ENCODE measurements at regions not wholly inside any gene's neighbourhood (a gene's known extent, or its start where the extent isn't known, plus 50 kb on each side); places are given as distances from the start of the nearest gene placed in this dataset.

GRCh38 chr10:121069061-121069850 lies 218.1 kb downstream of the WDR11 start:
- intact Hi-C loops (cut with DNase I): no loop called here
- TF ChIP-seq, protein P1, sequence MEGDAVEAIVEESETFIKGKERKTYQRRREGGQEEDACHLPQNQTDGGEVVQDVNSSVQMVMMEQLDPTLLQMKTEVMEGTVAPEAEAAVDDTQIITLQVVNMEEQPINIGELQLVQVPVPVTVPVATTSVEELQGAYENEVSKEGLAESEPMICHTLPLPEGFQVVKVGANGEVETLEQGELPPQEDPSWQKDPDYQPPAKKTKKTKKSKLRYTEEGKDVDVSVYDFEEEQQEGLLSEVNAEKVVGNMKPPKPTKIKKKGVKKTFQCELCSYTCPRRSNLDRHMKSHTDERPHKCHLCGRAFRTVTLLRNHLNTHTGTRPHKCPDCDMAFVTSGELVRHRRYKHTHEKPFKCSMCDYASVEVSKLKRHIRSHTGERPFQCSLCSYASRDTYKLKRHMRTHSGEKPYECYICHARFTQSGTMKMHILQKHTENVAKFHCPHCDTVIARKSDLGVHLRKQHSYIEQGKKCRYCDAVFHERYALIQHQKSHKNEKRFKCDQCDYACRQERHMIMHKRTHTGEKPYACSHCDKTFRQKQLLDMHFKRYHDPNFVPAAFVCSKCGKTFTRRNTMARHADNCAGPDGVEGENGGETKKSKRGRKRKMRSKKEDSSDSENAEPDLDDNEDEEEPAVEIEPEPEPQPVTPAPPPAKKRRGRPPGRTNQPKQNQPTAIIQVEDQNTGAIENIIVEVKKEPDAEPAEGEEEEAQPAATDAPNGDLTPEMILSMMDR (IDR thresholded peaks at IDR 0.05): no peak
- Histone ChIP-seq H3K27me3 (no peaks in the 10 kb centered on the region), H3K4me3 (no peak overlapping the region), H3K4me1 (no peaks in the 10 kb centered on the region), H3K9me3 (no peaks in the 10 kb centered on the region), H3K27ac (no peak overlapping the region), H3K36me3 (no peaks in the 10 kb centered on the region)
- peak; percentile 51 for ATAC-seq
- no peak for DNase-seq

DNA sequence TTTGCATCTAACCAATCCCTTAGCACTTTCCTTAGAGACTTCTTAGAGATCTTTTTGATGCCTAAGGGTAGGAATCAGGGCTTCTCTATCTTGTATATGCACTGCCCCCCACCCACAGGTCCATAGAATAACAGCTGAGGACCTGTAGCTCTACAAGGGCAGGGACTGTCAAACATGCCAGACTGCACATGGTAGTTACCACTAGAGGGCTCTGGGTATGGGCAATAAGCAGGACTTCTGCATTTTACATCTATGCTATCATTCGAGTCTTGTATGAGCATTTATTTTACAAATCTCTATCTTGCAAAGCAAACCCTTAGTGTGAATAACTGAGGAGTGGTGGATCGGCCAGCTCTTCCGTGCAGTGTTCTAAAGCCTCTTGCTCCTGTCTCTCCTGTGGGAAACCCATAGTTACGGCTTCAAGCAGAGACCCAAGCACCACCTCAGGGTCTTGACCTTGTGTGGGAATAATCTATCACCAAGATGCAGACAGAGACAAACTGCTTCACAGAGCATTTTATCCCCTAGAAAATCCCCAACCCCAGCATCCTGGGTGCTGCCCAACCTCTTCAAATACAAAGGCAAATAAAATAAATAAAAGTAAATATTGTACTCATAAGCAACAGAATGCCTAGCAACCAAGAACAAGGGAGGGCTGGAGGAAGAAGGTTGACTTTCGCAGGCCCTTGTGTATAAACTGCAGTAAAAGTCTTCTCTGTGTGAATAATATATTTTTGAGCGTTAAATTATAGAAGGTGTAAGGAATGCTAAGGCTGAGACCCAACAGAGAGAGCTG lies 219.3 kb downstream of the WDR11 start:
- Histone ChIP-seq H3K9me3 (no peaks in the 10 kb centered on the region), H3K27ac (peak overlapping the region; percentile 58), H3K36me3 (no peaks in the 10 kb centered on the region), H3K4me1 (no peaks in the 10 kb centered on the region), H3K27me3 (no peaks in the 10 kb centered on the region), H3K4me3 (no peak overlapping the region)
- DNase-seq (no peak), ATAC-seq (peak; percentile 84)
- intact Hi-C loops (cut with DNase I): no loop called here
- TF ChIP-seq, protein P1 (IDR thresholded peaks at IDR 0.05): peak; percentile 51

DNA sequence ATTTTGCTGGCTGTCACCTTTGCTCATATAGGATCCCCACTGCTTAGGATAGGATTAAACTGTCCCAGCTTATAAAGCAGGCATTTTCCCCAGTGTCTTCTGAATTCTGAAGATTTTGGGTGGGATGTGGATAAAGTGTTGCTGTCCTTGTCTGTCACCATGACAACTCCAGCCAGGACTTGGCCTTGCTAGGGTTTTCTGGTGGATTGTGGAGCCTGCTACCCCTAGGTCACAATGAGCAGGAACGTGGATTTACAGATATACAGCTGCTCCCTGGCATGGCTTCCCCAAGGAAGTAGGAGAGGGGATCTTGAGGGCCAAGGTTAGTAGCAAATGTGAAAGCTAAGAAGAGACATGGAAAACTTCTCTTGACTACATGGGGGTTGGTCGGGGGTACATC lies 220.7 kb downstream of the WDR11 start:
- DNase-seq (no peak), ATAC-seq (no peak)
- Histone ChIP-seq H3K4me3 (no peak overlapping the region), H3K27ac (no peak overlapping the region), H3K9me3 (no peaks in the 10 kb centered on the region), H3K4me1 (peaks cover 8% of the 10 kb centered on the region), H3K27me3 (no peaks in the 10 kb centered on the region), H3K36me3 (no peaks in the 10 kb centered on the region)
- TF ChIP-seq, protein P1 (IDR thresholded peaks at IDR 0.05): no peak
- intact Hi-C loops (cut with DNase I): no loop called here

DNA sequence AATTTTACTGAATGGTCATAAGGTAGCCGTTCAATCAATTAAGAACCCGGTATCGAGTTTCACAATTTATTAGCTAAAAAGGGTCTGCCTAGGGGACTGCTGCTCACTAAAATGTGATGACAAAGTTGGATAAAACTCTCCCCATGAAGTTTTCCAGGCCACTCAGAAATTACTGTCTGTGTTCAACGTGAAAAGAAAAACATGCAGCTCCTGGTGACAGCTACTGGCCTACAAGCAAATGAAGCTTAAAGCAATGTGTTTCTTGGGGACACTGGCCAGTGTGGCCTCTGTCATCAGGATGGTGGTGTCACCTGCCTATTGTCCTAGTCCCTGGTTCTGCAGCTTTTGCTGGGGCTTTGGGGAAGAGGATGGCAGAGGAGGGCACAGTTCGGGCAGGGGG lies 222.6 kb downstream of the WDR11 start:
- H3K27ac ChIP-seq: no peak overlapping the region
- DNase-seq (no peak), ATAC-seq (no peak)
- TF ChIP-seq, protein P1 (IDR thresholded peaks at IDR 0.05): no peak
- H3K4me3 ChIP-seq: no peak overlapping the region
- no peaks in the 10 kb centered on the region for H3K27me3 ChIP-seq
- no peaks in the 10 kb centered on the region for H3K9me3 ChIP-seq
- peaks cover 17% of the 10 kb centered on the region for H3K4me1 ChIP-seq
- no peaks in the 10 kb centered on the region for H3K36me3 ChIP-seq
- intact Hi-C loops (cut with DNase I): no loop called here

- no peaks in the 10 kb centered on the region for H3K27me3 ChIP-seq
- TF ChIP-seq, protein P1 (IDR thresholded peaks at IDR 0.05): no peak
- no peak overlapping the region for H3K4me3 ChIP-seq
- peak overlapping the region; percentile 66 for H3K27ac ChIP-seq
- ATAC-seq: peak; percentile 78
- peak; percentile 70 for DNase-seq
- H3K36me3 ChIP-seq: no peaks in the 10 kb centered on the region
- no peaks in the 10 kb centered on the region for H3K9me3 ChIP-seq
- intact Hi-C loops (cut with DNase I): no loop called here
- peaks cover 22% of the 10 kb centered on the region for H3K4me1 ChIP-seq
Measured at GRCh38 chr10:121076776-121077715, 225.9 kb downstream of the WDR11 start.

Data from upper lobe of right lung (tissue), 1 donor.